GM21619 (cell line): ENCODE measurements at regions not wholly inside any gene's neighbourhood (a gene's known extent, or its start where the extent isn't known, plus 50 kb on each side); places are given as distances from the start of the nearest gene placed in this dataset.
A peak's percentile ranks its signal among the peaks of the same experiment; 100 is the strongest.

Experiments
- ATAC-seq: cut with Tn5 transposase; IDR thresholded peaks from one replicate; pipeline ENCODE4 v1.9.1; 2021; ENCODE audit not compliant: unreplicated experiment

DNA sequence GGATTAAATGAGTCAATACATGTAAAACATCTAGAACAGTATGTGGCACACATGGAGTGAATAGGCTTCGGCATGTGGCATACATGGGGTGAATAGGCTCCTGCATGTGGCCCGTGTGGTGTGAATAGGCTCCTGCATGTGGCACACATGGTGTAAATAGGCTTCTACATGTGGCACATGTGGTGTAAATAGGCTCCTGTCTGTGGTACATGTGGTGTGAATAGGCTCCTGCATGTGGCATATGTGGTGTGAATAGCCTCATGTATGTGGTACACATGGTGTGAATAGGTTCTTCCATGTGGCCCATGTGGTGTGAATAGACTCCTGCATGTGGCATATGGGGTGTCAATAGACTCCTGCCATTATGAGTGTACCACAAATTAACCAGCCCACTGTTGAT is 219.1 kb upstream of the KIRREL3 start:
- ATAC-seq, result no peak

DNA sequence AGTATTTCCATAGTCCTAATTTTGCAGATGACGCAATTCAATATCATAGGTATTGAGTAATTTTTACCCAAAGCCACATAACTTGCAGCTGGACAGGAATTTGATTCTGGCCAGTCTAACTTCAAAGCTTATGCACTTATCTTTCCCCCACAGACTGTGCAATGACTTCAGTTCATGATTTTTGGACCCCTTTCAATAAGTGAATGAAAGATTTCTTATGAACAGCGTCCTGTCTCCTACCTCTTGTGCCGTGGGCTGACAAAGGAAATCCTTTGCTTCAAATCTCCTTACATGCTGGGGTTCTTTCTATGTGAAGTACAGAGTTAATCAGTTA is 217.7 kb upstream of the KIRREL3 start:
- ATAC-seq, result no peak

DNA sequence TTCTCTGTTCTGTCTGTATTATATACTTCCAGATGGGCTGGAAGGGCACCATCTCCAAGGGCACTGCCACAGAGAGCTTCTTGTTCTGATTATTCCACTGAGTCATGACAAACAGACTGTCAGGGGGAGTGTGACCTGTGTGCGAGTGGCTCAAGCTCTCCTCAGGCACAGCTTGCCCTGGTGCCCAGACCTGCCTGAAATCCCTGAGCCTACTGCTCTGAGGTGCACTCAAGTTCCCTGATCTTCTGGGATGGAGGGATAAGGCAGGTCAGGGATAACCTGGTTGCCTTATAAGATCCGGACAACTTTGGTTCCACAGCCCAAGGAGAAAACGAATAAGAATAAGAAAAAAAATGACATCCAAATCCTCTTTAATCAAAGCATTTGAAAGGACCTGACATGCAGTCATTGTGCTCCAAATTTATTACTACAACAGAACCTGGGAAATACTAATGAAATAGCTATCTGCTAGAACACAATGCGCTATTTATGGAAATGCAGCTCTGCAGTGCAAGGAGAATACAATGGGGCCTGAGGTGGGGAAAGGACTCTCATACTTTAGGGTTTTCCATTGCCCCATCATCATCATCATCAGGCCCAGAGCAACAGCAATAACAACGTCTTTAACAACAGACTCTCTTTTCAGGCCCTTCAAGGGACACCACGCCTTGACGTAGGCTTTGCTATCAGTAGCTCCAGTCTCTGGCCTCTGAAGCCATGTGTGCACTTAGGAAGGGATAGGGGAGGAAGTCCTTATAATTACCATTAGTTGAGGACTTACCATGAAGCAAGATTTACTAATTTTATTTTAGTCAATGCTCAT is 217.1 kb upstream of the KIRREL3 start:
- no peak for ATAC-seq

DNA sequence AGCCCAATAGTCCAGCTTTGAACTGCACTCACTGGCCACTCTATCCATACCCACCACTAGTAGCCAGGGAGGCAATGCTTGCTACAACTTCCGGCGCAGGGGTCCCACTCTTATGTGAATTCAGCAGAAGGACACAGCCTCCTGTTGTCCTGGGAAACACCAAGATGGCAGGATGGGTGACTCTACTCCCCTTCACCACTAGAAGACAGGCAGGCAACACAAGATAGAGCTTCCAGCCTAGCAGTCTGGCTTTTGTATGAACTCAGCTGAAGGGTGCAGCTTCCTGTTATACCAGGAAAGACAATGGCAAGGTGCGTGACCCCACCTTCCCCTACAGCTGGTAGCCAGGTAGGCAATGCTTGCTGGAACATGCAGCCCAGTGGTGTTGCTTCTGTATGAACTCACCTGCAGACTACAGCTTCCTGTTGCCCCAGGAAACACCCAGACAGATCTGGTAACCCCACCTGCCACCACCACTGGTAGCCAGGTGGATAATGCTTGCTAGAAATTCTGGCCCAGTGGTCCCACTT is 205.2 kb upstream of the KIRREL3 start:
- no peak for ATAC-seq

DNA sequence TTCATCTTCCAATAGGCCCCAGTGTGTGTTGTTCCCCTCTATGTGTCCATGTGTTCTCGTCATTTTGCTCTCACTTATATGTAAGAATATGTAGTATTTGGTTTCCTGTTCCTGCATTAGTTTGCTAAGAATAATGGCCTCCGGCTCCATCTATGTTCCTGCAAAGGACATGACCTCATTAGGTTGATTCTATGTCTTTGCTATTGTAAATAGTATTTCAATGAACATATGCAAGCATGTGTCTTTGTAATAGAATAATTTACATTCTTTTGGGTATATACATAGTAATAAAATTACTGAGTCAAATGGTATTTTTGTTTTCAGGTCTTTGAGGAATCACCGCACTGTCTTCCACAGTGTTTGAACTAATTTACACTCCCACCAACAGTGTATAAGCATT is 202.9 kb upstream of the KIRREL3 start:
- no peak for ATAC-seq

DNA sequence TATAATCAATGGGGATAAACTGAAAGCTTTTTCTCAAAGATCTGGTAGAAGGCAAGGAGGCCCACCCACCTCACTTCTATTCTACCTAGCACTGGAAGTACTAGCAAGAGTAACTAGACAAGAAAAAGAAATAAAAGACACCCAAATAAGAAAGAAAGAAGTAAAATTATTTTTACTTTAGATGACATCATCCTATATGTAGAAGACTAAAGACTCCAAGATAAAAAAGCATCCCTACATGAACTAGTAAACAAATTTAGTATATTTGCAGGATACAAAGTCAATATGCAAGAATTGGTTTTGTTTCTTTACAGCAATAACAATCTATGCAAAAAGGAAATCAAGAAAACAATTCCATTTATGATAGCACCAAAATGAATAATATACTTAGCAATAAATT is 201.5 kb upstream of the KIRREL3 start:
- no peak for ATAC-seq

DNA sequence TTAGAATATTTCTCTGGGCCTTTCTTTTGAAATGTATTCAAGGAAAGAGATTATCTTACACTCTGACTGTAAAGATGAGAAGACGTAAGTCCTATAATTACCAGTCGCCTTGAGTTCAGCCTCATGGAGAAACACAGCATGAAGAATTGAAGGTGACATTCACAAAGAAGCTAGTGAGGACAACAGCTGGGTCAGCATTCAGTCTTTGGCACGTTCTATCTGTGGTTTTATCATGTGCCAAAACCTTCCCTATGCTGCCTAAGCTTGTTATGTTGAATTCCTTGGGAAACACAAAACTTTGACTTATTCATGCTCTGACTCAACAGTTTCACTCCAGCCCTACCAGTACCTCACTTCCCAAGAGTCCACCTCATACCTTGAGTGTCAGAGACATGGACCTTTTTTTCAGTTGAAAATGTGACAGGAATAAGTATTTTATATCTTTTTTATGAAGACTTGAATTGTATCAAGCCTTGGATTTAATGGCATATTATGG is 198.8 kb upstream of the KIRREL3 start:
- ATAC-seq, result no peak

DNA sequence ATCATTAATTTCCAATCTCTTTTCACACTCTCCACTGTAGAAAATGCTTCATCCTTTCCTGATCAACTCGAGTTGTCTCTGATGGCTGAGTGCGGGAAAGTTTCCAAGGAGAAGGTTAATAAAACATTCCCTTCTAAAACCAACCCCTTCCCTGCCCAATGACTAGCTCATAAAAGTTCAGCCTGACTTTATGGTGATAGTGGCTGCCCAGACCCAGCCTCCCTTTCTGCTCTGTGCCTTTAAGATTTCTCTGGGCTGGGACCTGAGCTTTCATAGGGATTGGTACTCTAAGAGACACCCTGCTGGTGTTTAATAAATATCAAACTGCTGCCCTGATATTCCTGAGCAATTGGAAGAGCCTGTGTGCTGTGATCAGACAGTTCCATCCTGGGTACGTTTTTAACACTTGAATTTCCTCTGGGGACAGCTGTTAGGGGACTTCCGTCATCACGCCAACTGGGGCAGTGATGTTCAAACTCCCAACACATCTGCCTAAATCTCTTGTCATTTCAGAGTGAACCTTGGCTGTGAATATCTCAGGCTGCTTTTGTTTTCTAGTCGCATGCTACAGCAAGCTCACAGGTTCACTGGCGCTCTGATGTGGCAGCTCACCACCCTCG is 195.0 kb upstream of the KIRREL3 start:
- ATAC-seq, result no peak

DNA sequence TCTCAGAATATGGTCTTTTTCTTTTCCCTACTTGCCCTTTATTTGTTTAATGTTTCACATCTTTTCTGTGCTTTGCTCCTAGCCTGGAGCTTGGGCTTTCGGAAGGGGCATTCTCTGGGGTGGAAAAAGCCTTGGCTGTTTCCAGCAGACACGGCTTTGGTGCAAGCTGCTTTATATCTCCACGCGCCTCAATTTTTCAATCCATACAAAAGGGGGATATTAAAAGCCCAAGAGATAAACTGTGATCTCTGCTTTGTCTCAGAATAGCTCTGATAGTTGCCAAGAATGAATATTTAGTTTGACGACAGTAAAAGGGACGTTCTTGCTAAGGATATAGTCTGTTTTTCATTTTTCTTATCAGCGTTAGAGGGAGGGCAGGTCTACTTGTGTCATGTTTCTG is 194.0 kb upstream of the KIRREL3 start:
- no peak for ATAC-seq

DNA sequence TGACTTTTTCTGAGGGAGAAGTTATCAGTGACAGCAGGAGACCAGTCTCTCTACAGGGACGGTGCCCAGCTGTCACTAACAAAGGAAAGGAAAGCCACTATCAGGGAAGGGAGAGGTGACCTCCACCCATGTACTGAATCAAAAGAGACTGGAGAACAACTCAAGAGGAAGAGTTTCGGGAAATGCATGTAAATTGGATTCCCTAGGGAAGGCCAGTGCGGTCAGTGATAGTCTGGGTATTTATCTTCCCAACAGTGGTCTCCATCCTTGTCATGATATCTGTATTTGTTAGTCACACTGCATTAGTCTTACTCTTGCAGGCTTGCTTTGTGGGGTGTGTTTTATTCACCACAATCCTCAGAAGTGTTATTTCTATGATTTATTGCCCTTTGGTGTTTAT is 193.4 kb upstream of the KIRREL3 start:
- no peak for ATAC-seq

DNA sequence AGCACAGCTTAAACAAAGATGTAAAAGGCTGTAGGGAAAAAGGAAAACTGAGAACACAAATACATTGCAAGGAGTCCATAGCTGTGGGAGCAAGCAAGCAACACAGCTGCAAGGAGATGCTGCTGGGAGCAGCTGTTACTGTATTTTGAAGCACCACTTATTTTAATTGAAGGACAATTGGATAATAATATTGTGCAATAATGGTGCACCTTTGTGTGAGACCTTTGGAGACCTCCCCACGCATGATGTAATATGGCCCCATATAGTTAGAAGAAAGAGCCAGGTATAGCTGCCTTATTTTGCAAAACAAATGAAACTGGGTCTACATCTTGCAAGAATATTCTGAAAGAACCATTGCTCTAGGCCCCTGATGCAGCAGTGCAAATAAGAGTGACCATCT is 191.1 kb upstream of the KIRREL3 start:
- no peak for ATAC-seq

DNA sequence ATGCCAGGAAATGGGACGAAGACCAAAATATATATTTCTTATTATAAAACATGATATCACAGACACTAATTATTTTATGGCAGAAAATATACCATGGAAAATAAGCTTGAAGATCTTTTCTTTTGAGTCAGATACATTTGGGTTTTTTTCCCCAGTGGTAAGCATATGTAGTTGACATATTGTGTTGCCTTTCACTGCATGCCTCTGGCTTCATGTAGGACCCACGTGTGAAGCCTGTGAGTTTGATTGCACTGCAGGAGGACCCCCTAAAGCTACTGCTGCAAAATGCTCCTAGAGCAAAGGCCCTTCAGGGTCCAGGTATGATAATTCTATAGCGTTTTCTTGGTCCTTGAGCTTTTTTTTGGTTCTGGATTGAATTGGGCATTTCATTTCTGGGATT is 190.7 kb upstream of the KIRREL3 start:
- no peak for ATAC-seq

DNA sequence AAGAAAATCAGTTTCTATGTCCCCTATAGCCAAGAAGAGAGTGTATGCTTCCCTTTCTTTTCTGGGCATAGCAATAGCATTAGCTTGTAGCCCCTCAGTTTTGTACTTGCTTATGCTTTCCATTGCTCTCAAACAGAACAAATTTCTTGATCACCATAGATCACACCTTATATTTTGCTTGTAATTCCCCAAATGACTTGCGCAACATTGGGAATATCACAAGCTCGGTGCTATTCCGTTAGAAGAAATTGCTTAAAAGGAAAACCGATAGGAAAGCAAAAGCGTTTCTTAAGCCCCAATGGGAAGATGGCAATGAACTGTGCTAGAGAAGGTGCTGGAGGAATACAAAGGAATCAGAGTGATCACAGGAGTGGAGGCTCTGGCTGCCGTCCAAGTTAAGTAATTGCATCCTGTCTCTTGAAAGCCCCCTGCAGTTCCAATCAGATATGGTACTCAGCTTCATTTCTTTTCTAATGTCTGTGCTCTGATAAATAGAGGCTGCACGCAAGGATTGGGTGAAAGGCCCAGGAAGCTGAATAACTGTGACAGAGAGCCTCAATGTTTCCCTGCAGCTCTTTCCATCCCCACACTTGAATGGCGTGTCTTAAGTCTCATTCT is 182.1 kb upstream of the KIRREL3 start:
- no peak for ATAC-seq

DNA sequence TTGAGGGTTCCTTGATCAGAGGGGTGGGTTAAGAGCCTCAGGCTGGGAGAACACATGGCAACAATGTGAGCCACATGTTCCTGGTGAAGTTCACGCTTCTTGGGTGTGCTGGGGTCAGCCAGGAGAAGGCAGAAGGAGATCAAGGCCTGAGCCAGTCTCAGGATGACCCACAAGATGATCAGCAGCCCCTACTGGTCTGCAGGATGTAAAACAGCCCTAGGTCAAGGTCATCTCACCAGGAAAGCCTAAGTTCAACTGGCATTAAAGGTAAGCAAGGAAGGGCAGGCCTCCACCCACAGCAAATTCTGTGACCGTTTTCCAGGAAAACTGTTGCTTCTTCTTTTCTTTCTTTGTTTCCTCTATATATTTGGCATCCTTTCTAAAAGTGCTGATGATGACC is 156.7 kb upstream of the KIRREL3 start:
- no peak for ATAC-seq

DNA sequence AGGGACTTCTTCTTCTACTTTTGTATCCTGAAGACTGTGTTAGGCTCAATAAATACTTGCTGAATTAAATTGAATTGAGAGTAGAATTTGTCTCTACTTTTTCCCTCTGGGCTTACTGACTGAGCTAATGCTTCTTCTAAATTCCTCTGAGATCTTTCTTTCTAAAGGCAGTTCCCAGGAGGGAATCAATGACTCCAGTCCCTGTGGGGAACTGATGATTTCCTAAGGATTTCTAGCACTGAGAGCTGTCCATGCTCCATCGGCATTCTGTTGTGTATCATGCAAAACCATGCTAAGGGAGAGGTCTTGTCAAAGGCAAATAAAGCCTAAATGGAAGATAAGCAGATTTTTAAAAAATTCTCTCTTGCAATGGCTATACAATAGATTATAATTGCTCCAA is 148.8 kb upstream of the KIRREL3 start:
- no peak for ATAC-seq

DNA sequence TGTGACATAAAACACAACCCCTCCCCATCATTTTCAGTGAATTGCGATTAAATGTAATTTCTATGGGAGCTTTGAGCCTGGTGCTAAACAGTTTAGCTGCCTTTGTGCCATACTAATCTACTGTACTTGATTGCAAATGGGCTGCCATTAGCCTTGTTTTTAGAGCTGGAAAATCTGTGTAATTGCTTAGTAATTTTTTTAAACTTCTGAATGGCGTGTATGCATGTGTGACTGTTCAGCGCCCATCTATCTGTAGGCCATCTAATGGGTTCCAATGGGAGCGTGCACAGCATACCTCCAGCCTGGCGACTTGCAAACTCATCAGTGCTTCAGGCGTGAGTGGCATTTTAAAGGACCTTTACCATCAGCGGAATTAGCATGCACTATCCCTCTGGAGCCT is 142.7 kb upstream of the KIRREL3 start:
- ATAC-seq, result no peak

DNA sequence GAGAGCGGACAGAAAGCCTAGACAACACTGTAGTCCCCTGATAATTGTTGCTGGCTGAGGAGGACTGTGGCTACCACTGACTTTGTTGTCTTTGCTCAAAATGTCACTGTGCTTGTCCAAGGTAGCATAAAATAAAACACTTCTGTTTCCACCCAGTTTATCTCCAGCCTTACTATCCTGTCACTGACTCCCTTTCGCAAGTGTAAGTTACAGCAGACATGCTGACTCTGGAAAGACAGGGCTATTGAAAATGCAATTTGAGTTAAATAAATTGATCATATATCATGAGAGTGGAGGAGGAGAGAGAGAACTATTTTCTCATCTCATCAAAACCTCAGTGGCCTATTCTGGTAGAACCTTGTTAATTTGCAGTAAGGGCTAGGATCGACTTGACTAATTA is 138.0 kb upstream of the KIRREL3 start:
- ATAC-seq, result no peak

DNA sequence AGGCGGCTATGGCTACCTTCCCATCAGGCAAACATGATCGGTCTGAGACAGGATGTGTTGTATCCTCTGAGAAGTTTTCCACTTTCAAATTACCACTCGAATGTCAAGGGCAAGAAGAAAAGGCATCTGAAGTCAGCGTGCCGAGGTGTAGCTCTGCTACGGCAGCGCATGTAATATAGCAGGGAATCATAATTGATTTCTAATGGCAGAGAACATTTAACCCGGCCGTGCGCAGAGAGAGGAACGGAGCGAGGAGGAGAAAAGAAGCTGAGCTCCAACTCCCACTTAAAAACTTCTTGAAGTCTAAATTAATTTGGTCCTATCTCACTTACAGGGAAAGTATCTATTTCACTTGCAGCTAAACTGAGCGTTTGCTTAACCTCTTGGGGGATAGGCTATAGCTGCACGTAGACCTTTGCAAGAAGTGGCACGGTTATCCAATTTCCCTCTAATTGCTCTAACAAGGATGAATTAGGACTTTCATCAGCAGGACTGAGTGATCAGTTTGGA is 137.3 kb upstream of the KIRREL3 start:
- ATAC-seq, result no peak

DNA sequence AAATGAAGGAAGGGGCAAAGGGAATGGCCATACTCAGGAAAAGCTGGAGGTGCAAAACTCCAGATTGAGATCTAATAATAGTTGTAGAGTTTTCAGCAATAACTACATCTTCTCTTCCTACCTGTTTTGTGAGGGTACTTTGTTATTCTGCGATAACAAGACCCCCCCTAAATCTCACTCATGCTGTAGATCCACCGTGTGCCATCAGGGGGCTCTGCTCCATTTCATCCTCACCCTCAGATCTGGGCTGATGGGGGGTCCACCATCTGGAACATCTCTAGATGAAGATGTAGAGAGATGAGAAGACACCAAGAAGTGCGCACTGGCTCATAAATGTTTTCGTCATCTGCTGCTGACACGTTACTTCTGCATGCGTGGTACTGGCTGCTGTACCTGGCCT is 135.9 kb upstream of the KIRREL3 start:
- ATAC-seq, result no peak

DNA sequence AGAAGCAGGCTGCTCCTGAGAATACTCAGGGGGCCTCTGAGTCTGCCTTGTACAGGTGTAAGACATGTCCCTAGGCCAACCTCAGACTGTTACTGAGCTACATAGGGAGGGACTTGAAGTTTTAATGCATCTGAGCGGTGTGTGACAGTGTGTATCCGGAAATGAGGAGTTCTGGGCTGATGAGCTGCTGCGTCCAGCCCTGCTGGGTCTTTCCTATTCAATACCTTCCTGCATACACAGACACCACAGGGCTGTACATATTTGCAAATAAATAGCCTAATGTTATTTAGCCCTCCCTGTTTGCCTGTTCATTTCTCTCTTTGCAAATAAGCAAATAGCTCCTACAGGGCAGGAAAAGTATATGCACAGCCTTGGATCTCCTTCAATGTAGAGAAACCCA is 134.7 kb upstream of the KIRREL3 start:
- ATAC-seq, result no peak

DNA sequence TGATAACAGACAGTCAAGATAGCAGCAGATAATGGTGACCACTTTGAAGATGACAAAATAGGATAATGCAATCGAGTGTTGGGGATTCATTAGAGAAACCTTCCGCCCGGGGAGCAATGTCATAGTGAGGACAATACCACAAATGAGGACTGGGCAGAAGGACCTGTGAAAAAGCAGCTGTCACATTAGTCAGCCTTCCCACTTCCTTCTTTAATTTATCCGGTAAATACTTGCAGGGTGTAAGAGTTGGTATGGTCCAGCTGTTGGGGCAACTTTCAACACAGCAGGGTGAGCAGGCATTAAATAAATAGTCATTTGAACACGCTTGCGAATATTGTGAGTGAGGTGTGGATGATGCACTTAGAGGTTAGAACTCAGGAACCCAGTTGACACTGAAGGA is 132.5 kb upstream of the KIRREL3 start:
- no peak for ATAC-seq

DNA sequence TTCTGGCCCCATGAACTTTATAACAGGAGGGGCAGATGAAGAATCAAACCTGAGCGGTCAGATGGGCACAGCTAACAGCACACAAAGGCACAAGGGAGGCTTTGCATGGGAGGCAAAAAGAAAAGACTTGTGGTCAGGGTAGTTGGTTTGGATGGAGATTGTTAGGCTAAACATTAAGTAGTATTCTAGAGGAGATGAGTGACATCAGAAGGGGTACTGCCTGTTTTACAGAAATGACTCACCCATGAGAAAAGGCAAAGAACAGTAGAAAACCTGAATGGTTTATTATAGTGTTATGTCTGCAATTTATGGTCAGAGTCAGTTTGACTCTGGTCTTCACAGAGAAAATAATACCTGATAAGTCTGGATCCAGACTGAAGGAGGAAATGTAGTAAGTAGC is 129.8 kb upstream of the KIRREL3 start:
- peak; percentile 86 for ATAC-seq
